A673 (cell line): ENCODE measurements at regions not wholly inside any gene's neighbourhood (a gene's known extent, or its start where the extent isn't known, plus 50 kb on each side); places are given as distances from the start of the nearest gene placed in this dataset.

Source experiments
- EZH2 ChIP-seq: fragments of 200-600 bp; sonication (generic); IDR thresholded peaks from 2 replicates; pipeline ENCODE4 v1.6.1; 2017; ENCODE audit warnings: borderline replicate concordance, low read depth, mild to moderate bottlenecking, mixed read lengths, antibody characterized with exemption, low read length; ENCODE audit not compliant: poor library complexity, severe bottlenecking
- TF ChIP-seq, protein P1 (sequence below): fragments of 300-800, 200-600 bp; sonication (generic); conservative IDR thresholded peaks from 2 replicates; pipeline ENCODE4 v1.5.1; 2017; ENCODE audit warnings: low read depth, mild to moderate bottlenecking, antibody characterized with exemption, low read length, moderate library complexity, mixed read lengths

DNA sequence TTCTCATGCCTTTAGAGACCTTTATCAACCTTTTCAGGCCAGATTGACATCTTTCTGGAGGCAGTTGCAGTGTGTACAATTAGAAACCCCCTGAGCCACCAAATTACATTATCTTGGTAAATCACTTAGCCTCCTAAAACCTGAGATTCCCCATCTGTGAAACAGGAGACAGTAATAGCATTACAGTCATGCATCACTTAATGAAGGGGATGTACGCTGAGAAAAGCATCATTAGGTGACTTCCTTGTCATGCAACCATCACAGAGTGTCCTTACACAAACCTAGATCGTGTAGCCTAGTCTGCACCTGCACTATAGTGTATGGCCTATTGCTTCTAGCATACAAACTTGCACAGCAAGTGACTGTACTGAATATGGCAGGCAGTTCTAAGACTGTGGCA, 400.8 kb upstream of the CNTN3 start:
- TF ChIP-seq, protein P1, sequence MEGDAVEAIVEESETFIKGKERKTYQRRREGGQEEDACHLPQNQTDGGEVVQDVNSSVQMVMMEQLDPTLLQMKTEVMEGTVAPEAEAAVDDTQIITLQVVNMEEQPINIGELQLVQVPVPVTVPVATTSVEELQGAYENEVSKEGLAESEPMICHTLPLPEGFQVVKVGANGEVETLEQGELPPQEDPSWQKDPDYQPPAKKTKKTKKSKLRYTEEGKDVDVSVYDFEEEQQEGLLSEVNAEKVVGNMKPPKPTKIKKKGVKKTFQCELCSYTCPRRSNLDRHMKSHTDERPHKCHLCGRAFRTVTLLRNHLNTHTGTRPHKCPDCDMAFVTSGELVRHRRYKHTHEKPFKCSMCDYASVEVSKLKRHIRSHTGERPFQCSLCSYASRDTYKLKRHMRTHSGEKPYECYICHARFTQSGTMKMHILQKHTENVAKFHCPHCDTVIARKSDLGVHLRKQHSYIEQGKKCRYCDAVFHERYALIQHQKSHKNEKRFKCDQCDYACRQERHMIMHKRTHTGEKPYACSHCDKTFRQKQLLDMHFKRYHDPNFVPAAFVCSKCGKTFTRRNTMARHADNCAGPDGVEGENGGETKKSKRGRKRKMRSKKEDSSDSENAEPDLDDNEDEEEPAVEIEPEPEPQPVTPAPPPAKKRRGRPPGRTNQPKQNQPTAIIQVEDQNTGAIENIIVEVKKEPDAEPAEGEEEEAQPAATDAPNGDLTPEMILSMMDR = no peak
- TF ChIP-seq EZH2 = no peak
